ENCODE measurements at regions not wholly inside any gene's neighbourhood (a gene's known extent, or its start where the extent isn't known, plus 50 kb on each side); places are given as distances from the start of the nearest gene placed in this dataset.

- H3K27ac Mint-ChIP-seq (ENCODE audit: unreplicated experiment), result no peak overlapping the region
- H3K4me1 Mint-ChIP-seq (ENCODE audit: low read depth), result no peaks in the 10 kb centered on the region
- H3K4me3 Mint-ChIP-seq (ENCODE audit: unreplicated experiment), result no peak overlapping the region
- no peak for TF ChIP-seq CTCF (IDR thresholded peaks at IDR 0.05)
- no peaks in the 10 kb centered on the region for H3K36me3 Mint-ChIP-seq (ENCODE audit: low read depth)
- no peak for DNase-seq (ENCODE audit: low spot score)
- H3K9me3 Mint-ChIP-seq (ENCODE audit: low read depth), result no peaks in the 10 kb centered on the region
- no peaks in the 10 kb centered on the region for H3K27me3 Mint-ChIP-seq (ENCODE audit: low read depth)
These were observed 100.8 kb upstream of the TBCA start for GRCh38 chr5:77876862-77877502.

GRCh38 chr5:77876316-77876715, 100.2 kb upstream of the TBCA start:
- no peaks in the 10 kb centered on the region for H3K4me1 Mint-ChIP-seq (ENCODE audit: low read depth)
- H3K36me3 Mint-ChIP-seq (ENCODE audit: low read depth), result no peaks in the 10 kb centered on the region
- no peak overlapping the region for H3K4me3 Mint-ChIP-seq (ENCODE audit: unreplicated experiment)
- H3K27ac Mint-ChIP-seq (ENCODE audit: unreplicated experiment), result no peak overlapping the region
- DNase-seq (ENCODE audit: low spot score), result no peak
- H3K27me3 Mint-ChIP-seq (ENCODE audit: low read depth), result no peaks in the 10 kb centered on the region
- TF ChIP-seq CTCF (IDR thresholded peaks at IDR 0.05), result no peak
- no peaks in the 10 kb centered on the region for H3K9me3 Mint-ChIP-seq (ENCODE audit: low read depth)

GRCh38 chr5:77874691-77875090, 98.6 kb upstream of the TBCA start:
- Mint-ChIP-seq H3K27ac (ENCODE audit: unreplicated experiment) (no peak overlapping the region), H3K27me3 (ENCODE audit: low read depth) (no peaks in the 10 kb centered on the region), H3K36me3 (ENCODE audit: low read depth) (no peaks in the 10 kb centered on the region), H3K9me3 (ENCODE audit: low read depth) (no peaks in the 10 kb centered on the region), H3K4me1 (ENCODE audit: low read depth) (no peaks in the 10 kb centered on the region), H3K4me3 (ENCODE audit: unreplicated experiment) (no peak overlapping the region)
- no peak for TF ChIP-seq CTCF (IDR thresholded peaks at IDR 0.05)
- no peak for DNase-seq (ENCODE audit: low spot score)

- no peaks in the 10 kb centered on the region for H3K36me3 Mint-ChIP-seq (ENCODE audit: low read depth)
- H3K4me3 Mint-ChIP-seq (ENCODE audit: unreplicated experiment), result no peak overlapping the region
- H3K27me3 Mint-ChIP-seq (ENCODE audit: low read depth), result no peaks in the 10 kb centered on the region
- H3K4me1 Mint-ChIP-seq (ENCODE audit: low read depth), result no peaks in the 10 kb centered on the region
- H3K27ac Mint-ChIP-seq (ENCODE audit: unreplicated experiment), result no peak overlapping the region
- no peak for DNase-seq (ENCODE audit: low spot score)
- H3K9me3 Mint-ChIP-seq (ENCODE audit: low read depth), result no peaks in the 10 kb centered on the region
- no peak for TF ChIP-seq CTCF (IDR thresholded peaks at IDR 0.05)
These were observed 97.1 kb upstream of the TBCA start for GRCh38 chr5:77873239-77873638.

- TF ChIP-seq CTCF (IDR thresholded peaks at IDR 0.05), result no peak
These were observed 95.8 kb upstream of the TBCA start for GRCh38 chr5:77871946-77872345.

More at GRCh38 chr5:77871946-77872345, 95.8 kb upstream of the TBCA start:
- Mint-ChIP-seq H3K36me3 (ENCODE audit: low read depth) (no peaks in the 10 kb centered on the region), H3K27ac (ENCODE audit: unreplicated experiment) (no peak overlapping the region), H3K9me3 (ENCODE audit: low read depth) (no peaks in the 10 kb centered on the region), H3K4me1 (ENCODE audit: low read depth) (no peaks in the 10 kb centered on the region), H3K4me3 (ENCODE audit: unreplicated experiment) (no peak overlapping the region), H3K27me3 (ENCODE audit: low read depth) (no peaks in the 10 kb centered on the region)
- no peak for DNase-seq (ENCODE audit: low spot score)
